K562 (cell line): ENCODE measurements at regions not wholly inside any gene's neighbourhood (a gene's known extent, or its start where the extent isn't known, plus 50 kb on each side); places are given as distances from the start of the nearest gene placed in this dataset.

Experiments
- ATAC-seq: fragments of 200-7000 bp; cut with Tn5 transposase; 3 replicates; pipeline ENCODE4 v1.9.1; 2020; ENCODE audit warnings: moderate library complexity
- BruUV-seq: library from RNA; stranded (reverse); fragments of 400-500 nt; replicated peaks from 2 replicates; lab custom pipeline; 2021; lab: Mats Ljungman, UMichigan
- CTCF ChIA-PET: fragments of 300-600 bp; formaldehyde crosslinking; extraction: SDS; loops from one replicate; lab custom pipeline; 2021; ENCODE audit warnings: low intra/inter-chr PET ratio; lab: Yijun Ruan, JAX
- POLR2A ChIA-PET: fragments of 300-600, 350-650 bp; sonication (Branson Sonifier 250); formaldehyde crosslinking; extraction: SDS; loops from one replicate; lab custom pipeline; 2021; ENCODE audit warnings: antibody characterized with exemption, inconsistent platforms; lab: Yijun Ruan, JAX
- DNase-seq, 4 experiments: peaks; one replicate each; pipeline versions ENCODE4 v3.0.0 to v3.0.0-alpha.2; 2011 to 2018; ENCODE audit warnings: low spot score in 3 of 4, mixed read lengths in 3 of 4; ENCODE audit errors: extremely low read depth in 1 of 4
- FAIRE-seq: peaks from 2 replicates; lab custom pipeline; 2011; peaks lifted over from hg19 to GRCh38; lab: Jason Lieb, UNC
- H2AFZ ChIP-seq: 2 replicates; pipeline ENCODE4 v1.6.0; 2011; ENCODE audit warnings: low read depth, low read length, control low read depth, inconsistent platforms
- H3K27ac ChIP-seq: fragments of 200-600 bp; 3 replicates; pipeline ENCODE4 v1.8.0; 2011; ENCODE audit warnings: low read depth, mild to moderate bottlenecking, control low read depth, inconsistent platforms, low read length, moderate library complexity, mixed read lengths; ENCODE audit errors: extremely low read depth
- H3K27me3 ChIP-seq, 2 experiments: fragments of 300-600 bp in 1 of 2; 2 replicates in 1 of 2; 3 replicates in 1 of 2; pipeline versions ENCODE4 v1.6.0 to v1.8.0; 2011; ENCODE audit warnings: inconsistent platforms in 2 of 2, low read length in 2 of 2, mild to moderate bottlenecking in 1 of 2, mixed read lengths in 1 of 2, moderate library complexity in 1 of 2; ENCODE audit not compliant: control insufficient read depth in 2 of 2, insufficient read depth in 2 of 2
- H3K36me3 ChIP-seq: fragments of 300-600 bp; 3 replicates; pipeline ENCODE4 v1.8.0; 2011; ENCODE audit warnings: mild to moderate bottlenecking, low read length, inconsistent platforms; ENCODE audit not compliant: control insufficient read depth, insufficient read depth
- H3K4me1 ChIP-seq, 2 experiments: fragments of 200-600 bp in 1 of 2; replicated peaks in 1 of 2; 2 replicates in 1 of 2; 3 replicates in 1 of 2; pipeline versions ENCODE4 v1.5.1 to v1.8.0; 2011; ENCODE audit warnings: inconsistent platforms in 2 of 2, low read length in 2 of 2, mild to moderate bottlenecking in 1 of 2, mixed read lengths in 1 of 2, moderate library complexity in 1 of 2; ENCODE audit not compliant: control insufficient read depth in 2 of 2, insufficient read depth in 2 of 2
- H3K4me2 ChIP-seq: 2 replicates; pipeline ENCODE4 v1.6.1; 2011; ENCODE audit warnings: low read length, control low read depth, inconsistent platforms, mixed read lengths; ENCODE audit not compliant: insufficient read depth
- H3K4me3 ChIP-seq: fragments of 200-600 bp; sonication (generic), shearing (Covaris generic); 2 replicates; pipeline ENCODE4 v1.5.1; 2016; ENCODE audit warnings: control low read depth, inconsistent platforms
- H3K79me2 ChIP-seq: fragments of 200-600 bp; 3 replicates; pipeline ENCODE4 v1.8.0; 2011; ENCODE audit warnings: low read length, inconsistent platforms; ENCODE audit not compliant: control insufficient read depth, insufficient read depth
- H3K9ac ChIP-seq, 2 experiments: 2 replicates each; pipeline versions ENCODE4 v1.6.0 to v1.6.1; 2011; ENCODE audit warnings: low read depth in 2 of 2, low read length in 2 of 2, control low read depth in 1 of 2, inconsistent platforms in 1 of 2, mild to moderate bottlenecking in 1 of 2, mixed read lengths in 1 of 2; ENCODE audit not compliant: insufficient read depth in 1 of 2
- H3K9me1 ChIP-seq: one replicate; pipeline ENCODE4 v1.6.0; 2011; ENCODE audit warnings: inconsistent platforms, mild to moderate bottlenecking, low read length, moderate library complexity; ENCODE audit not compliant: control insufficient read depth, insufficient read depth
- H3K9me3 ChIP-seq: replicated peaks from 2 replicates; pipeline ENCODE4 v1.5.1; 2011; ENCODE audit warnings: low read depth, low read length, inconsistent platforms; ENCODE audit not compliant: control insufficient read depth, insufficient read depth
- H4K20me1 ChIP-seq: replicated peaks from 2 replicates; pipeline ENCODE4 v1.6.1; 2011; ENCODE audit warnings: low read length, inconsistent platforms, mixed read lengths; ENCODE audit not compliant: control insufficient read depth, insufficient read depth
- BRF1 ChIP-seq: IDR thresholded peaks from 3 replicates; pipeline ENCODE4 v1.6.1; 2011; ENCODE audit warnings: borderline replicate concordance, mild to moderate bottlenecking; ENCODE audit not compliant: insufficient read length; ENCODE audit errors: extremely low read depth
- CSDE1 ChIP-seq, 2 experiments: fragments of 450-650 bp; IDR thresholded peaks; 2 replicates each; pipeline ENCODE4 v1.6.1; 2016; ENCODE audit warnings: mild to moderate bottlenecking in 1 of 2
- POLR2H ChIP-seq: IDR thresholded peaks from 2 replicates; pipeline ENCODE4 v1.6.1; 2016; ENCODE audit warnings: missing genetic modification characterization, low read depth, mild to moderate bottlenecking, control low read depth, missing compliant biosample characterization, moderate library complexity
- RBM15 ChIP-seq: fragments of 200-400 bp; formaldehyde crosslinking; IDR thresholded peaks from 2 replicates; pipeline ENCODE4 v1.6.1; 2018; ENCODE audit warnings: mild to moderate bottlenecking, low read length, moderate library complexity; ENCODE audit not compliant: insufficient read depth
- SIRT6 ChIP-seq: IDR thresholded peaks from one replicate; pipeline ENCODE4 v1.6.1; 2012; ENCODE audit warnings: low read depth, mild to moderate bottlenecking, control low read depth, inconsistent platforms, low read length, moderate library complexity
- SPI1 ChIP-seq: IDR thresholded peaks from 2 replicates; pipeline ENCODE4 v1.6.1; 2011; ENCODE audit warnings: low read depth, low read length, control low read depth, borderline replicate concordance
- STAT5B ChIP-seq: fragments of 250-450 bp; sonication (Bioruptor Pico); IDR thresholded peaks from 2 replicates; pipeline ENCODE4 v1.8.0; 2021; ENCODE audit warnings: mild to moderate bottlenecking, inconsistent platforms
- TSC22D4 ChIP-seq: fragments of 450-650 bp; IDR thresholded peaks from 2 replicates; pipeline ENCODE4 v1.6.1; 2016; ENCODE audit warnings: missing genetic modification characterization, missing biosample characterization, control low read depth
- ZNF174 ChIP-seq: fragments of 250-450 bp; sonication (Bioruptor Pico); IDR thresholded peaks from 2 replicates; pipeline ENCODE4 v1.4.0; 2020; ENCODE audit warnings: mild to moderate bottlenecking
- WGBS: fragments of 100-300 bp; shearing (Covaris generic); methylation state at CpG from one replicate; pipeline ENCODE4 v1.1.6; 2016; ENCODE audit warnings: low coverage, mixed read lengths; ENCODE audit not compliant: insufficient coverage; ENCODE audit errors: missing lambda C conversion rate; 5-methylcytosine and 5-hydroxymethylcytosine counted together
- in situ Hi-C: fragments of 300-500 bp; cut with MboI; formaldehyde crosslinking; loops from 4 replicates; pipeline ENCODE4 v1.15.0; 2018; ENCODE audit warnings: inconsistent platforms, mixed read lengths
- intact Hi-C: fragments of 100-400 bp; cut with micrococcal nuclease; formaldehyde crosslinking; loops from 2 replicates; pipeline ENCODE4 v1.14.2; 2022
- TF ChIP-seq, protein P1 (sequence below): sonication (generic); formaldehyde crosslinking; IDR thresholded peaks from 2 replicates; pipeline ENCODE4 v1.8.1; 2022; ENCODE audit warnings: missing genetic modification reagents

DNA sequence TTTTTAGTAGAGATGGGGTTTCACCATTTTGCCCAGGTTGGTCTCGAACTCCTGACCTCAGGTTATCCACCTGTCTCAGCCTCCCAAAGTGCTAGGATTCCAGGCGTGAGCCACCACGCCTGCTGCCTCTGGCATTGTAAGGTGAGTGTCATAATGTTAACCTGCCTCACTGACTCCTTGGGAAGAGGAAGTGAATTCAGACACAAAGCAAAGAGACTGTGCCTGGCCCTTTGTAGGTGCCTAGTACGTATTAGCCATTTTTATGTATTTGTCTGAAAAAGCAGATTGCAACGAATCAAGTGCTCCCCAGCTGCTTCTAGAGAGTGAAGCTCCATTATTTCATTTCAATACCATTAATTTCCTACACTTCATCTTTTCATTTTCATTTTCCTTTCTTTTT lies 260.5 kb downstream of the SAMD5 start:
- TF ChIP-seq, protein P1, sequence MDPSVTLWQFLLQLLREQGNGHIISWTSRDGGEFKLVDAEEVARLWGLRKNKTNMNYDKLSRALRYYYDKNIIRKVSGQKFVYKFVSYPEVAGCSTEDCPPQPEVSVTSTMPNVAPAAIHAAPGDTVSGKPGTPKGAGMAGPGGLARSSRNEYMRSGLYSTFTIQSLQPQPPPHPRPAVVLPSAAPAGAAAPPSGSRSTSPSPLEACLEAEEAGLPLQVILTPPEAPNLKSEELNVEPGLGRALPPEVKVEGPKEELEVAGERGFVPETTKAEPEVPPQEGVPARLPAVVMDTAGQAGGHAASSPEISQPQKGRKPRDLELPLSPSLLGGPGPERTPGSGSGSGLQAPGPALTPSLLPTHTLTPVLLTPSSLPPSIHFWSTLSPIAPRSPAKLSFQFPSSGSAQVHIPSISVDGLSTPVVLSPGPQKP (CRISPR knock-in tag), result no peak
- TF ChIP-seq SPI1, result 0 out of 2 replicates have a peak, but pooled peaks have one; percentile 40
- FAIRE-seq, result no peak

DNA sequence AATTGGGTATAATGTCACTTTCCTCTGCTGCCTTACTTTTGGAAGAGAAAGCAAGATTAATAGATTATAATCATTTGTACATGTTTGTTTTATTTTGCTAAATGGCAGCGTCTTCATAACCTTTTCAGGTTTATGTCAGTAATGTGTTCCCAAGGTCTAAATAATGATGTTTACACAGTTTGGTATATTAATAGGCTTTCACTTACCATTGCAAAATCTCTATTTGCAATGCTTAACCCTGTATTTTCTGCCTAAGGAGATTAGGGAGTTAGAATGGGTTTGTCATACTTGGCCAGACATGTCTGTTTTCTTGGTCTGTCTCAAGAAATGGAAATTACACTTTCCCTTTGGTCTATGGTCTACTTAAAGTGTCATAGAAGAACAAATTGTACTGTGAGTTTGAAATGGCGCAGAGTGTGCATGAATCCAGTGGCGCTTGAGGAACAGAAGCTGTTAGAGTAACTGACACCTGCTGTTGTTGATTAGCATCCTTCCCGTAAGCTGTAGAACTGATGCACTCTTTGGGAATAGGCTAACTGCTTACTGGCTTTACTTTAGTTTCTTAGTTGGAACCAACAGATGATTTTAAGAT lies 261.1 kb downstream of the SAMD5 start:
- DNase-seq (no peak), FAIRE-seq (no peak), ATAC-seq (no peak)
- in situ Hi-C loops (no loop called here), intact Hi-C loops (no loop called here)
- Histone ChIP-seq H4K20me1 (no peaks in the 10 kb centered on the region), H3K27me3 (no peaks in the 10 kb centered on the region), H3K9me1 (no peaks in the 10 kb centered on the region), H3K36me3 (no peaks in the 10 kb centered on the region), H3K79me2 (no peaks in the 10 kb centered on the region), H3K27ac (no peak overlapping the region), H3K9ac (no peak overlapping the region), H3K4me2 (no peak overlapping the region), H3K4me3 (no peak overlapping the region), H2AFZ (no peak overlapping the region), H3K9me3 (no peaks in the 10 kb centered on the region), H3K4me1 (no peaks in the 10 kb centered on the region)
- BruUV-seq, result no TSS peak
- 62% methylated on average over 4 of the region's 4 CpGs for WGBS
- CTCF ChIA-PET, result no interaction called here
- POLR2A ChIA-PET, result interaction anchor here (0.7 kb wide), 1 partner anchor 50 kb away, joined by 5 read pairs; no protein-coding TSS in a partner anchor
- TF ChIP-seq ZNF174, result no peak
- TF ChIP-seq TSC22D4, result no peak
- TF ChIP-seq SIRT6, result no peak
- no peak for TF ChIP-seq POLR2H (tag)
- TF ChIP-seq CSDE1 (IDR thresholded peaks at IDR 0.05), result no peak
- no peak for TF ChIP-seq RBM15
- no peak for TF ChIP-seq BRF1
- no peak for TF ChIP-seq STAT5B (CRISPR knock-in tag)

More for the DNA sequence above, 260.5 kb downstream of the SAMD5 start:
- Histone ChIP-seq H3K27me3 (no peaks in the 10 kb centered on the region), H3K27ac (no peak overlapping the region), H3K79me2 (no peaks in the 10 kb centered on the region), H3K36me3 (no peaks in the 10 kb centered on the region), H3K4me1 (no peaks in the 10 kb centered on the region), H3K9me3 (no peaks in the 10 kb centered on the region), H3K9me1 (no peaks in the 10 kb centered on the region), H2AFZ (no peak overlapping the region), H3K4me3 (no peak overlapping the region), H3K4me2 (no peak overlapping the region), H4K20me1 (no peaks in the 10 kb centered on the region), H3K9ac (no peak overlapping the region)
- in situ Hi-C loops, result no loop called here
- ChIA-PET POLR2A (no interaction called here), CTCF (no interaction called here)
- intact Hi-C loops, result no loop called here
- DNase-seq, result no peak
- no peak for ATAC-seq
- WGBS, result 77% methylated on average over 5 of the region's 5 CpGs
- BruUV-seq, result no TSS peak
